Activated CD8-positive, alpha-beta memory T cell treated with anti-CD3 and anti-CD28 coated beads, Interleukin-2, amount 50 U/mL, for 1 hour (primary cell): ENCODE measurements at regions not wholly inside any gene's neighbourhood (a gene's known extent, or its start where the extent isn't known, plus 50 kb on each side); places are given as distances from the start of the nearest gene placed in this dataset.
"Not testable (repeated sequence)": the region's sequence is repeated elsewhere in the genome, so short reads cannot be mapped to it uniquely, and the experiment has no call there.

Experiments
- DNase-seq: peaks from one replicate; pipeline ENCODE4 v3.0.0-alpha.2; 2020; ENCODE audit errors: extremely low read depth

DNA sequence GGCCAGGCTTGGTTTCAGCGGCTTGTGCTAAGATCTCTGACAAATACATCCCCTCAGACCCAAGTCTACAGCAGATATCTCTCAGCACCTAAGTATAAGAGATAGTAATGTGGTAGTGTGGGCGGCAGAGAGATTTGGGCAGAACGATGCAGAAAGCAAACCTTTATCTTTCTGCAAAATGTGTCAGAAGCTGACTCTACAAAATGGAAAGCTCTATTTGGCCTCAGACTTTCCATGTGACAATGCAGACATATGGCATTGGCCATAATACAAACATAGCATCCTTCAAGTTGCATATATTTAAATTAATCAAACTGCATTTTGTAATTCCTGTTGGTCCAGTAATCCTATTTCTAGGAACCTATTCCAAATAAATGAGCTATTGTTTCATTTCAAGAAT lies 102.5 kb upstream of the RAI14 start:
- DNase-seq, result no peak

DNA sequence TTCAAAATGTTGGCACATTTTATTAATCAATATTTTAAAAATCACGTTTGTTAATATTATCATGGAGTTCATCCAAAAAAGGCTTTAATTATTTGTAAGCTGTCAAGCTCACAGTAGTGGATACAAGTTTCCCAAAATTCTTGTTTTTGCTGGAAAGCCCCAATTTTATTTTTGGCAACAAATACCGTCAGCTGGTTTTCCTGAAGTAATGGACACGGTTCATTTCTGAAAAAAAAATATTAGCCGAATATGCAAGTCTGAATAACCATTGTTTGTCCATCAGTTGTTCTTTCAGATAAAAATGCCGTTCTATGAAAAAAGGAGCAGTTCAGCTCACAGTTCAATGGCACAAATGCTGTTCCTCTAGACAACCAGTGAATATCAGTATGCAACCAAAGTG lies 101.5 kb upstream of the RAI14 start:
- no peak for DNase-seq

DNA sequence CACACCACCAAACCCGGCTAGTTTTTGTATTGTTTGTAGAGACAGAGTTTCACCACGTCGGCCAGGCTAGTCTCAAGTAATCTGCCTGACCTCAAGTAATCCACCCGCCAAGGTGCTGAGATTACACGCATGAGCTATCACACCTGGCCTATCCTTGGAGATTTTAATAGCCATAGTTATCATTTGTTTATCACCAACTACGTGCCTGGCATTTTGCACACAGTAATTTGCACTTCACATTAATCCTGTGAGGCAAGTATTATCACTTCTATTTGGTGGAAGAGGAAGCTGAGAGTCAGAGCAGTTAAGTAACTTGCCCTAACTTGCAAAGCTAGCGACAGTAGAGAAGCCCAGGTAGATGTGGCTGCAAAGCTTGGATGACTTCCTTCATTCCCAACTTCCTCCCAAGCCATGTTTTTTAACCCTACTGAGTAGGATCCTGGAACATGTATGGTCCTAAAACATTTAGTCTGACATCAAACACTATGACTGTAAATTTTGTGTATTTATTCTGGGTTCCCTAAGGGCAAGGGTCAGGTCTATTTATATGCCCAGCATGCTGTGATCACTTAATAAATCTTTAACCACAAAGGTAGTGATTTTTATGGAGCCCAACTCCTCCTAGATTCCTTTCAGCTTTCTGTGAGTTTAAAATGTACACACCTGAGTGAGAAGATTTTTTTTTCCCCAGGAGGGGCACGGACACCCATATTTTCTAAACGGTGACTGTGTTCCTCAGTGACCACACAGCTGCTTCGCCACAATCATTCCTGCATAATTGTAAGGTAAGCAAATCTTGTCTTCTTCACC lies 100.2 kb upstream of the RAI14 start:
- no peak for DNase-seq

DNA sequence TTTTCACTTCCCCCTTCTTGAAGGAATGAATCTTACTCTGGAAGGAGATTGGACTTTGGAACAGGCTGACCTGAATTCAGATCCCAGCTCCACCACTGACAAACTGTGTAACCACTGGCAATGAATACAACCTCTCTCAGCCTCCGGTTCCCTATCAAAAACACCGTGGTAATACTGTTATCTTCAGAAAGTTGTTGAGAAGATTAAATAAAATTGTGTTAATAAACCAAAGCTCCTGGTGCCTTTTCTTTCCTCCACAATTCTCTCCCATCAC lies 99.7 kb upstream of the RAI14 start:
- DNase-seq, result no peak

DNA sequence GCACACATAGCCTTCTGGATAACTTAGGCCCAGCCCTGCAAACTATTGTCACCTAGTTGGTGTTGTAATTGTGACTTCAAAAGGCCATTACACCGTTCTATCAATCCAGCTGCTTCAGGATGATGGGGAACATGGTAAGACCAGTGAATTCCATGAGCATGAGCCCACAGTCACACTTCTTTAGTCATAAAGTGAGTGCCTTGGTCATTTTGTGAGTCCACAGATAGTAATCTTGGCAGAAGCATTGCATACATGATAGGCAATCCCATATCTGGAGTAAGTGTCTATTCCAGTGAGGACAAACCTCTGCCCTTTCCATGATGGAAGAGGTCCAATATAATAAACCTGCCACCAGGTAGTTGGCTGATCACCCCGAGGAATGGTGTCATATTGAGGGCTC lies 94.5 kb upstream of the RAI14 start:
- DNase-seq, result not testable (repeated sequence)

DNA sequence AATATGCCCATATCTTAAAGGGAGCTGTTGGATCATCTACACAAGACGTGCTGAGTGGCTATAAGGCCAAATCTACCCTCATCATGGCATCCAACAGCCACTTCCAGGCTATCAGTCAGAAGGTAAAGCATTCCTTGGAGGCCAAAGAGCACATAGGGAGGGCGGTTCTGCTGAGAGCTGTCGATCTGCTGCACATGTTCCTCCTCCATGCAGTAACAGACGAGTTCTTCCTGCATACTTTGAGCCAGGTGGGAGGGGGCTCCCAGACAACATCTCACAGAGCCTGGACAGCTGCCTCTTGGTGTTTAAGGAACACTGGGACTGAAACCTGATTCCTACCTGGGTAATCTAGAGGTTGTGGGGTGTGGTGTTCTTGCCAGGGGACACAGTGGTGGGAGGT lies 93.3 kb upstream of the RAI14 start:
- DNase-seq, result no peak

DNA sequence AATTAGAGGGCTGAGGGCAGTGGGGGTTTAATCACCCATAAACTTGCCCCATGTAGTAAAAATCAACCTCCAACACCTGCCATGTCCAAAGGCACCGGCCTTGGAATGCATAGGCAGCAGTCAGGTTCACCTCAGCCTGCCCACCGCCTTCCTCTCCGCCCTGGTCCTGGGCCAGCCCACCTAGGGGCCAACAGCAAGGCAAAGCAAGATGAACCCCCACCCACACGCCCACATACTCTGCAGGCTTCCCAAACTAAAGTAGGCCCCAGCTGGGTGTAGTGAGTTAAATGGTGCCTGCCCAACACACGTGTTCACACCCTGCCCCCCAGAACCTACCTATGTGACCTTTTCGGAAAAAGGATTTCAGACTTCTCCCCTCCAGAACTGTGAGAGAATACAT lies 92.9 kb upstream of the RAI14 start:
- no peak for DNase-seq

DNA sequence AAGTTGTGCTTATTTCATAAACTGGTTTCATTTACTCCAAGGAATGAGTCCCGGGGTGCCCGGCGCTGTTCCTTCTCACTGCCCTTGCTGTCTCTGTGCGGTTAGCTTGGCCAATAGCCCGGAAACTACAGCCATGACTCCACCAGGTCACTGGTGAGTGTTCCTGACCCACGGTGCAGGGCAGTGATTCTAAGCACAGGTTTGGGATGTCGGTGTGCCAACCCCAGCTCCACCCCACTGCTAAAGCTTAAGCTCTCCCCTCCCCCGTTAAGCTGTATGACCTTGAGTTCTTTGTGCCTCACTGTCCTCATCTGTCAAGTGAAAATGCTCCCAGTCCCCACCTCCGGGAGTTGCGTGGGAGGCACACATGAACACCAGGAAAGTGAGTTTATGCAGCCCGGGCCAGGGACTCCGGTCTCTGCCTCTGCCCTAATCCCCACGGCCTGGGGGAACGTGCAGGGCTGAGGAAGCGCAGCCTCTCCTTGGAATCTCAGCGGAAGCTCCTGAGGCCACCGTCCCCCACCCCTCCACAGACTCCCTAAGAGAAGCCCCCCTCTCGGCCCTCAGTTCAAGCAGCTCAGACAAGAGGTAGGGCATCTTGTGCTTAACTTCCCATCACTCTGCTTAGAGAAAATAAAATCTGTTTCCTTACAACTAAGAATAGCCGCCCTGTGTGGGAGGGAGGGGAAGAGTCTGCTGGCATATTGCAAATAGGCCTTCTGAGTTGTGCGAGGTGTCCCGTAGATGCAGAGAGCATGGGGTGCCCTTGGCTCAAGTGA lies 92.0 kb upstream of the RAI14 start:
- DNase-seq, result no peak

DNA sequence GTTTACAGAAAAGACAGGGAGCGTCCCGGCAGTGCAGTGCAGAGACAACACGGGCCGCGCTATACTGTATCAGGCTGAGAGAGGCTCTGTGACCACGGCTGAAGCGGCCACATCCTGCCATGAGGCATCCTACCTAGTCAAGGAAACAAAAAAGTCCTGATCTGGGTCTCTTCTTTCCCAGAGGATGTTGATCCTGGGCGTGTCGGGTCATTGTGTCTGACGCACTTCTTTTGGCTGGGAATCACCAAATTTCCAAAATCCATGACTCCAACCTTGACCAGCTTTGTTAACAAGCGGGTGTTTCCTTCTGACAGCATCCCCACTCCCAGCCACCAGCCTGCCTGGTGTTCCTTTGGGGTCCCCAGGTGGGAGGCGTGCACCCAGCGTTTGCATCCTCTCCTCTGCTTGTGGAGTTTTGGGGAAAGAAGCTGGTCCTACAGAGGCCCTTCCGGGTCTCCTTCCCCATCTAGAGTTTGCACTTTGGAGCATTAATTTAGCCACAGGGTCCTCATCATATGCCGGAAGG lies 91.4 kb upstream of the RAI14 start:
- DNase-seq, result no peak

DNA sequence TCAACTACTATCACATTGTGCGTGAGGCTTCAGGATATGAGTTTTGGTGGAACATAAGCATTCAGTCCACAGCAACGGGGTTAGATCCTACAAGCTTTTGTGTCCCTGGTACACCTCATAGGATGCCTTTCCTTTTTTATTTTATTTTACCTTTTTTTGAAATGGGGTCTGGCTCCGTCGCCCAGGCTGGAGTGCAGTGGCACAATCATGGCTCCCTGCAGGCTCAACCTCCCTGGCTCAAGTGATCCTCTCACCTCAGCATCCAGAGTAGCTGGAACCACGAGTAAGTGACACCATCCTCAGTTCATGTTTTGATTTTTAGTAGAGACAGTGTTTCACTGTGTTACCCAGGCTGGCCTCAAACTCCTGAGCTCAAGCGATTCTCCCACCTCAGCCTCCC lies 86.0 kb upstream of the RAI14 start:
- DNase-seq, result no peak

DNA sequence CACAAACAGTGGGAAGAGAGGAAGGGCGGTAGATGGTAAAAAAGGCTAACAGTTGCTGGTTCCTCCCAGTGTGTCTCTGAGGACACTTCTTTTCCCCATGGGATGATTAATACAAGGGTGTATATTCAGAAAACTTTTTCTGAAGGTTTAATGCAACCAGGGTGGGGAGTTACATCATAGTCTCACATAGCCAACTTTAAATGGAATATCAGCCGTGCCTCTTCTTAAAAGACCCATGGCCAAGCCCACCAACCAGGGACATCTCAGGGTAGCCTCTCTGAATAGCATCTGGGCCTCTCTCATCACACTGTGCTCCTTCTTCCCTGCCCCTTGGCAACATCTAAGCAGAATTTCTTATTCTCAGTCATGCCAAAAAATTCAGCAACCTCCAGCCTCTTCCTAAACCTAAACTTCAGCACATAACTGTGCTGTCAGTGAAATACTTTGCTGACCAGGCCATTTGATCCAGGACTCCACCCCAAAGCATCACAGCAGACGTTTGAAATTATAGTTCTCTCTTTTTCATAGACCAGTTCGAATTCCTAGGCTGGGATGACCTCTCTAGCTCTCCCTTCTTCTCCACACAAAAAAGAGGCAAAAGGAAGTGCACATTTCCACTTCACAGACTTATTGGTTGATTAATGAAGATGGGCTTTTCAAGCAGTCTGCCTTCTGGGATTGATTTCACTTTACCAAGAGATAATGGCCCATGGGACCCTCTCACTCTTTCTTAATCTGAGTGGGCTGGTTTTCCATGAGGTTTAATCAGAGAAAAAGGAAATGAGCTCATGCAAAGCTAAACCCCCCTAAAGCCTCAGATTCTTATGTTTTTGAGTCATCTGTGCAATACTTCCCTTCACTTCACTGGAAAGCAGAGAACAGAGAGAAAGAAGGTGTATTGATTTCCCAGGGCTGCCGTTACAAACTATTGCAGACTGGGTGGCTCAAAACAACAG lies 85.1 kb upstream of the RAI14 start:
- no peak for DNase-seq

DNA sequence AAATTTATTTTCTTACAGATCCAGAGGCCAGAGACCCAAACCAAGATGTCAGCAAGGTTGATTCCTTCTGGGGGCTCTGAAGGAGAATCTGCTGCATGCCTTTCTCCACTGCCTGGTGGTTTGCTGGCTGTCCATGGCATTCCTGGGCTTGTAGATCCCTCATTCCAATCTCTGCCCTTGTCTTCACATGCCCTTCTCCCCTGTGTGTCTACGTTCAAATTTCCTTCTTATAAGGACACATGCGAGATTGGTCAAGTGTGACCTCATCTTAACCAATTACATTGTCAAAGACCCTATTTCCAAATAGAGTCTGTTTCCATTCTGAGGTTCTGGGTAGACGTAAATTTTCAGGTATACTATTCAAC lies 84.5 kb upstream of the RAI14 start:
- no peak for DNase-seq

DNA sequence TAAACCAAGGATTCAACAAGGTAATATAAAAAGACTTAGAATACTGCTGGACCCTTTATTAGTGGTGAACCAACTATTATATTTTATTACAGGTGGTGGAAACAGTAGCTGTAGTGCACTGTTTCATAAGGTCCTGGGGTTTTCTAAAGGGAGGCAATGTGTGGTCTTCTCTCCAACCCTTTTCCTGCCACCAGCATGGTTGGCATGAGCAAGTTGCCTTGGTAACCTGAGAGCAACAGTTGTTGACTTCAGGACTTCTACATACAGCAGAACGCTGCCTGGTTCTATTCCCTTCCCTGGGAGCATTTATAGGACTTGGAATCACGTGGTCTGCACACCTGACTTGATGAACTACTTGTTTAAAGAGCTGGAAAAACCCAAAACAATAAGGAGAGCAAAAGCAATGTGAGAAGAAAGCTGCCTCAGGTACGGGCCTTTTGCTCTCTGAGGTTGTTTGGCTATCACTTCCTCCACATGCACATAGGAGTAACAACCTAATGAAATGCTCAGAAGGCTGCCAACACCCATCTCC lies 81.1 kb upstream of the RAI14 start:
- no peak for DNase-seq

DNA sequence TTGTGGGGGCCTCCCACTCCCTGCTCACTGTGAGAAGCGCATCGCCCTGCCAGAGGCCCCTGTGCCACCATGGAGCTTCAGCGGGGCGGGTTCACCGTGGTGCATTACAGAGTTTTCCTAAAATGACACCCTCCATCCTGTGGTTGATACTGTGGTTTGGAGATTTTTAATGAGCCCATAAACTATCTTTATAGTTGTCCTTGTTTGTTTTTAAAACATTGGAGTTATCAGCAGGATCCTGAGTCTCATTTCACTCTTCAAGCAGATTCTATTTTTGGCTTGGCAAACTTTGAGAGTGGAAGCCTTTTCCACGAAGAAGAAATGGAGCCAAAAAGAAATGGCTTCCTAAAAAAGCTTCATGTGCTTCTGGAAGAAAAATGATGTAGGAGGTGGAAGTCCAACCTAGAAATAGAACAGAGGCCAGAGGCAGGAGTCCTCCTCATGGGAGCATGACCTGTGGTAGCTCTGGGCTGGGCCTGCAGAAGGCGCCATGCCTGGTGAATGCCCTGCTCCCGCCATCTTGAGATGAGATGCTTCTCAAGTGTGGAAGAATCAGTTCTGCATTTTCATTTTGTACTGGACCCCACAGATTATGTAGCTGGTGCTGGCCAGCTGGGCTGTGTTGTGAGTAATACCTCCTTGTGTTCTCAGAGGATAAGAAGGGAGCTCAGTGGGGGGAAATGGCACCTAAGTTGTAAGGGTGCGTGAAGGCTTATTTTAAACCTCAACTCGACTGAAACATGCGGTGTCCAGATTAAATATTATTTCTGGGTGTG lies 79.0 kb upstream of the RAI14 start:
- DNase-seq, result no peak

DNA sequence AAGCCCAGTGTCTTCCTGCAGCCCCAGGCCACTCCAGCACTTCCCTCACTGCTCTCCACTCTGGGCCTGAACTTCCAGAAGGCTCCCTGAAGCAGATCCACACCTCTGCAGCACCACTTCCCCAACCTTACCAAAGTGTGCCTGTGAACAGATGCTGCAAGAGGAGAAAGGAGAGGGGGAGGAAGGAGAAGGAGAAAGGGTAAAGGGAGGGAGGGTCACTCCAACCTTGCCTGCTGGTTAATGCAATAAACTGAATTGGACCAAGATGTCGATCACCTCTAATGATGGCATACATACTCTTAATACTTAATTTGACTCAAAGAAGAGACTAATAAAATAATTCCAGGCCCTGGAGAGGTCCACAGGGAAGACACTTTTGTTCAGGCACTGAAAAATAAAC lies 77.2 kb upstream of the RAI14 start:
- no peak for DNase-seq

DNA sequence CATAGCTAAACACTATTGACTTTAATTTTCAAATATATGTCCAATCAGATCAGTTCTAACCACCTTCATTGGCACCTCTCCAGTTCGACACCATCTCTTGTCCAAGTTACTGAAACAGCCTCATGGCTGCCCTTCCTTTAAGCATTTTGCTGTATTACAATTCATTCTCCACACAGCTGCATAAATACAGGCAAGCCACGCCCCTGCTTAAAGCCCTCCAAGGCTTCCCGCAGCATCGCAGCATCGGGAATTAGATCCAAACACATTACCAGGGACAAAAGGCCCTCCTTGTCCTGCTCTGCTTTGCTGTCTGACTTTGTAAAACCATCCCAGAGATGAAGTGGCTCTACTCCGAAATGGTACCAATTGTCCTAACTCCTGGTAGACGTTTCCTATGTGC lies 75.1 kb upstream of the RAI14 start:
- DNase-seq, result no peak

DNA sequence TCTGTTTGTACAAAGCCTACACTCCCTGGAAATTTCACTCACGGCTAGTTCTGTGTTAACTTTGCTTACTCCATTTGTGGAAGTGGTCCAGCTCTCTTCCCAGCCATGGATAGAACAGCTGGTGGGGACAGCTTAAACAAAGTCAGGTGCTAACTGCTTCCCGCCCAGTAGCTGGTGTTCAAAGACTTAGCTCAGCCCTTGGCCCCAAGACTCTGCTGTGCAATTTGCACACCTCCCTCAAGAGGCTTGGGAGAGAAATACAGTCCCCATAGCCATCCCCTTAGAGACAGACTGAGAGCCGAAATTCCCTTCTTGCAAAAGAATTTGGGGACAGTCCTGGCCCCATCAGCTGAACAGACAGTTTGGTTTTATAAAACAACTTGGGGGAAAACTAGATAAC lies 73.8 kb upstream of the RAI14 start:
- no peak for DNase-seq

DNA sequence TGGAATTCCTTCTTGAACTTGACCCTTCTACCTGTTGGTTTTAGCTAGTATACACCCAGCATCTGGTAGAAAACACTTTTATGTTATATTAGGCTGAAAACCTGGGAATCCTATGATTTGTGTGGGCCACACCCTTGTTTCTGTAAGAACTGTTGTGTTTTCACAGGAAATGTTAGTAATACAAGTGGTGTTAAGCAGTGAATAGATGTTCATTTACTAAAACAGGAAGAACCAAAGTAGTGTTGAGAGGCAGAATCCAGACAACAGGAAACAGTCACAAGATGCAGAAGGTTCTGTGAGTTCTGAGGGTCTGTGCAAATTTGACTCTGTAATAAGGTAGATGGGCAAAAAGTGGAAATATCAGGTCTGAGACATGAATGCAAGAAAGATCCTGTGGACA lies 73.0 kb upstream of the RAI14 start:
- no peak for DNase-seq

DNA sequence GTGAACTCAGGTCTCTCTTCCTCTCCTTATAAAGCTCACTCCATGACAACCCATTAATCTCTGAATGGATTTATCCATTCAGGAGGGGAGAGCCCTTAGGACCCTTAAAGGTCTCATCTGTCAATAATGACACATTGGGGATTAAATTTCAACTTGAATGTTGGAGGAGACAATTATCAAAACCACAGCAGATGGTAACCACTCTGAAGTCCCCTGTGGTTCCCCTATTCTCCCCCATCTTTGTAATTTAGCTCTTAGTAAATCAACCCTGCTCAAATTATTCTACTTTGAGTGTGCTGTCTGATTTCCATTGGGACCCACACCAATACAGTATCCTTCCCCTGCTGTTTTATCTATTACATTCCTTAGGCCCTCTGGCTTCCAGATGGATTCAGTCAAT lies 72.0 kb upstream of the RAI14 start:
- DNase-seq, result no peak

DNA sequence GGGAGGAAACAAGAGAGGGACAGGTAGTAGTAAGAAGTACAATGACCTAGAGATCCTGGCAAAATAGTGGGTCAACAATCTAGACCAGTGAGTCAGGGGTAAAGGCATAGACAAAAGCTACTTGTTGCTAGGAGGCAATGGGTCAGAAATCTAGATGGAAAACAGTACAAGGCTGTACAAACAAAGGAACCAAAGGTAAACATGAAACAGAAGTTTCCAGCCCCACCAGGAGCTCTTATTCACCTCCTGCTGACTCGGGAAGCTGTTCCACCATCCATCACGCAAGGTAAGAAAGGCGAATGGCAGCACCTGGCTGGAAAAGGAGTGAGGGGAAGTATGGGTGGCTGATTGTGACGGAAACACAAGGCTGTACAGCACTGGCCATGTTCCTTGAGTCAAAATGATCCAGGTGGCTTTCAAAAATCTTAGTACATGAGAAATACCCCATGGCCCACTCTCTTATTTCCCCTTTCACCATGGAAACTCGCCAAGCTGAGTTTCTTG lies 70.5 kb upstream of the RAI14 start:
- DNase-seq, result no peak
